ENCODE measurements at regions not wholly inside any gene's neighbourhood (a gene's known extent, or its start where the extent isn't known, plus 50 kb on each side); places are given as distances from the start of the nearest gene placed in this dataset.

- DNase-seq: no peak
Measured at GRCh38 chr11:36803084-36803483, 205.0 kb upstream of the RAG2 start.

- DNase-seq: no peak
Measured at GRCh38 chr11:36792996-36793914, 195.2 kb upstream of the RAG2 start.

- DNase-seq: no peak
Measured at GRCh38 chr11:36791957-36792356, 193.9 kb upstream of the RAG2 start.

- DNase-seq: no peak
Measured at GRCh38 chr11:36790526-36790925, 192.5 kb upstream of the RAG2 start.

- DNase-seq: no peak
Measured at GRCh38 chr11:36783808-36784207, 185.8 kb upstream of the RAG2 start.

- no peak for DNase-seq
Measured at GRCh38 chr11:36779791-36780190, 181.8 kb upstream of the RAG2 start.

GRCh38 chr11:36777311-36777710 is 179.3 kb upstream of the RAG2 start:
- no peak for DNase-seq

- DNase-seq: no peak
Measured at GRCh38 chr11:36775756-36776155, 177.7 kb upstream of the RAG2 start.

- no peak for DNase-seq
Measured at GRCh38 chr11:36775130-36775529, 177.1 kb upstream of the RAG2 start.

- DNase-seq: no peak
Measured at GRCh38 chr11:36774603-36775002, 176.6 kb upstream of the RAG2 start.

GRCh38 chr11:36763187-36763586 is 165.2 kb upstream of the RAG2 start:
- DNase-seq: no peak

GRCh38 chr11:36757075-36757474 is 159.0 kb upstream of the RAG2 start:
- no peak for DNase-seq

- DNase-seq: no peak
Measured at GRCh38 chr11:36753960-36754359, 155.9 kb upstream of the RAG2 start.

GRCh38 chr11:36751996-36752395 is 154.0 kb upstream of the RAG2 start:
- no peak for DNase-seq

- no peak for DNase-seq
Measured at GRCh38 chr11:36751335-36751781, 153.3 kb upstream of the RAG2 start.

- no peak for DNase-seq
Measured at GRCh38 chr11:36750349-36750748, 152.3 kb upstream of the RAG2 start.

GRCh38 chr11:36748836-36749235 is 150.8 kb upstream of the RAG2 start:
- no peak for DNase-seq

- DNase-seq: peak; percentile 68
Measured at GRCh38 chr11:36746886-36747710, 149.1 kb upstream of the RAG2 start.

GRCh38 chr11:36744375-36745168 is 146.5 kb upstream of the RAG2 start:
- DNase-seq: peak; percentile 19

GRCh38 chr11:36743039-36743438 is 145.0 kb upstream of the RAG2 start:
- DNase-seq: no peak

GRCh38 chr11:36741515-36741914 is 143.5 kb upstream of the RAG2 start:
- DNase-seq: no peak

- no peak for DNase-seq
Measured at GRCh38 chr11:36738292-36738861, 140.3 kb upstream of the RAG2 start.

- DNase-seq: no peak
Measured at GRCh38 chr11:36736103-36736502, 138.1 kb upstream of the RAG2 start.
